HG02623 (cell line): ENCODE measurements at regions not wholly inside any gene's neighbourhood (a gene's known extent, or its start where the extent isn't known, plus 50 kb on each side); places are given as distances from the start of the nearest gene placed in this dataset.
"Not testable (repeated sequence)": the region's sequence is repeated elsewhere in the genome, so short reads cannot be mapped to it uniquely, and the experiment has no call there.

Source experiments
- ATAC-seq: cut with Tn5 transposase; IDR thresholded peaks from one replicate; pipeline ENCODE4 v1.9.1; 2021; ENCODE audit warnings: moderate library complexity; ENCODE audit not compliant: unreplicated experiment

DNA sequence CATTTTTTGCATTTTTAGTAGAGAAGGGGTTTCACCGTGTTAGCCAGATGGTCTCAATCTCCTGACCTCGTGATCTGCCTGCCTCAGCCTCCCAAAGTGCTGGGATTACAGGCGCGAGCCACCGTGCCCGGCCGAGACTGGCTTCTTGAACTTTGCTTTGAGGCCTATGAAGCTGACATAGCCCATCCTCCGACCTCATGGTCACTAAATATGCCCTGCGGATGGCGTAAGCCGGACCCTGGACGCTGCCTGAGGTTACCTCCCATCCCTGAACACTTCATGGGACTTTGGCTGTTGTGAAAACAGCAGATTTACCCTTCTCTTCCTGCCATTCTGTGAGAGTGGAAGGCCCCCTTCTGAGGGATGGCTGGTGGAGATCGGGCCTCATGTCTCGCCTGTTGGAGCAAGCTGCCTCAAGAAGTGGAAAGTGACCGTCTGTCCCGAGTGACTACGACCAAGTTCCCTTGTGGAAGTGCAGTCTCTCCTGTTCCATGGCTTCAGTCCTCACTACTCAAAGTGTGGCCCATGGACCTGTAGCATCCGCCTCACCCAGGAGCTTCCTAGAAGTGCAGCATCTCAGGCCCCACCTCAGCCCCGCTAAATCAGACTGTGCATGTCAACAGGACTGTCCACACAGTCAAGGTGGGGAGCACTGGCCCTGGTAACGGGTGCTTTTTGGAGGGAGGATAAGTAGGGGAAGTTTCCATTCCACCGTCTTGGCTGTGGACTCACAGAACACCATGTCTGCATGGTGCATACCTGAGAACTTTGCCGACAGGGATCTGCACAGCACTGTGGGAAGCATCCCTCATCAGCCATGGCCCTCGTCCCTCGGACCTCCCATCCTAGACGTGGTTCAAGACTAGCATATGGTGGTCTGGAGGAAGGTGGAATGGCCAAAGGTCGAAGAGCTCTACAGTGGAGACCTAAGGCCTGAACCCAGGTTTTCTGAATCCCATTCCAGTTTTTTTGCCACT lies 210.5 kb upstream of the SHH start:
- ATAC-seq = no peak

DNA sequence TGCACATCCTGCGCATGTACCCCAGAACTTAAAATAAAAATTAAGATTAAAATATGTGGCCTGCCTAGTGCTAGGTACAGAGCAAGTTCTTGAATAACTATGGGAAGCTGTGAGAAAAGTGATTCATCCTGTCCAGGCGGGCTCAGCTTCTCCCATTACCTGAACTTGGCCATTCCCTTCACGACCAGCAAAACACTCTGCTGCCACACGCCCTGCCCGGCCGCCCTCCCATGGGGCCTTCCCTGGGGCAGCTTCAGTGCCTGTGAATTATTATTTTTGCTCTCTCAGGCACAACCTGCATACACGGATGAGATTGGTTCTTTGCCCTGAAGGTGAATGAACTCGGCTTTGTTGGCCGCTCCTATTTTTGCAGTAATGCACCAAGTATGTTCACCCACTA lies 209.2 kb upstream of the SHH start:
- ATAC-seq = no peak

DNA sequence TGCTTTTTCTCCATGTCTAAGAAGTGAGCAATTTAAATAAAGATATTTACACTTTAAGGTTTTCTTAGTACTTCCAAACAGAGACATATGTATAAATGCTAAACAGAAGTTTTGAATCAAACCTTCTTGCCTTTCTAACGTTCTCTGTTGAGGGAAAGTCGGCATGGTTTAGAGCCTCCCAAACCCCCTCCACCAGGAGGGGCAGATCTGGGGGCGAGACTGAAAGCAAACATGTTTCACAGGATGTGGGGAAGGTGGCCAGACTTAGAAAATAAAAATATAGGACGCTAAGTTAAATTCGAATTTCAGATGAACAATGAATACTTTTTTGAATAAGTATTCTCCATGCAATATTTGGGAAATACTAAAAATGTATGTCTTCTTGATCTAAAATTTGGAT lies 208.3 kb upstream of the SHH start:
- no peak for ATAC-seq

DNA sequence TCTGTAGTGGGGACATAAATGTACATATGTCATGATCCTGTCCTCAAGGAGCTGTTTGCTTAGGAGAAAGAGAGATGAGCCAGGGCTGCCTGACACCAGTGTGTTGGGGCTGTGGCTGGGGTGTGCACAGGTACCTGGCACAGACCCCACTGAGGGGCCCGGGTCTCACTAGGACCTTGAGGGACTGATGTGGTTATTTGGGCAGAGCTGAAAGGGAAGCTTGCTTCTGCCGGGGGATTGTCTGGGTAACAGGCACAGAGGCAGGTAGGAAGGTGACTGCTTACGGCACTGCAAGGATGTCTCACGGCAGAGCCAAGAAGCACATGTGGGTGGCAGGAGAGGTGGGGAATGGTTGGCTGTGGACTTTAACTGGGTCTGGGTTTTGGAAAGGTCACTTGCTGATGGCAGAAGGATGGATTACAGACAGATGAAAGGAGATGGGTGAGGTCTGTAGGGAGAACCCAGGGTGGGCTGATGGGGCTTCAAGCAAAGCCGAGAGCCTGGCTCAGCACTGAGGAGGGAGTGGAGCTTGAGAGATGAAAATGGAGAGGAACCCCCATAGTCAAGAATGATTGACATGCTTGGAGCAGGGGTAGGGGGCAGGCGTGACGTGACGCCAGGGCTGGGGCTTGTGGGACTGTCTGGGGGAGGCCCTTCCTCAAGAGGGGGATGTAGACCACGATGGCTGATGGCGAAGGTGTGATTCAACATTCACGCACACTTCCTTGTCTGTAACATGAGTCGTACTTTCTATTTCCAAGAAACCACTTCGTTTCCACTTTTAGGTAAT lies 207.7 kb upstream of the SHH start:
- ATAC-seq = no peak

DNA sequence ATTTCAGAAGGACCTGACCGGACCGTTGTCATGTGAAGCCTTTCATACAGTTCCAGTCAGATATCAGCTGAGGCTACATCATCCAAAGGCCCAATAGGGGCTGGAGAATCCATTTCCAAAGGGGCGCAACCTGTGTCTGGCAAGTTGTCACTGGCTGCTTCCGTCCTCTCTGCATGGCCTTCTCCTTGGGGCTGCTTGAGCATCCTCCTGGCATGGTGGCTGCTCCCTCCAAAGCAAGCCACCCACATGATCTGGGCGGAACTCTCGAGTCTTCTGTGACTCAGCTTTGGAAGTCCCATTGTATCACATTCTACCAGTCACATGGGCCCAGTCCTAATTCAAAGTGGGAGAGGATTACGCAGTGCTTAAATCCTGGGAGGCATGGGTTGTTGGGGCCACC lies 207.0 kb upstream of the SHH start:
- no peak for ATAC-seq

DNA sequence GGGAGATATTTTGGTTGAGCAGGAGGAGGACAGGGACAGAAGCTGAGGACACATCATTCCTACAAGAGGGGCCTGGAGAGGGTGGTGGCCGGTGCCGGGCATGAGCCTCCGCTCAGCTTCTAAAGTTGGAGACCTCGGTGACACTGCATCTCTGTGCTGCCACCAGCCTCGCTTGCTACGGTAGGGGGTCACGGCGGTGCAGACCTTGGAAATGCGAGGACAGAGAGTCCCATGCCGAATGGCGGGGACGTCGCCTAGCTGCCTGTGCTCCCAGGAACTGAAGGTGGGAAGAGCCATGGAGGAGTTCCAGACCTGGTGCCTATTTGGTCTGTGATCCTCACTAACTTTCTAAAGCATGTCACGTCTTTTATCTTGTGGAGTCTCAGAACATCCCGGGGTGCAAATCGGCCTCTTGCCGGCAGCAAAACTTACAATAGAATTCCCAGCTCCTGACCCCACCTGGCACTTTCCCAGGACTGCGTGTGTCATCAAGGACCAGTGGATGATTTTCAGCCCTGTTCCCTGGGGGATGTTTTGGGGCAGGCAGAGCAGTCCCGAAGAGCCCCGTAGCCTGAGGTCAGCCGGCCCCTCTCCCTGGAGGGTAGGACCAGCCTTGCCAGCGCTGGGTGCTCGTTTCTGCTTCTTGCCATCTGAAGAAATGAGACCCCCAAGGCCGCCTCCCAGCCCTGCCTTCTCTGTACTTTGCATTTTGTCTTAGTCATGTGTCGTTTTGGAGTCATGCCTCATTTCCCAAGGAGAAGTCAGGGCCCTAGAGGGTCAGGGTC lies 205.8 kb upstream of the SHH start:
- no peak for ATAC-seq

DNA sequence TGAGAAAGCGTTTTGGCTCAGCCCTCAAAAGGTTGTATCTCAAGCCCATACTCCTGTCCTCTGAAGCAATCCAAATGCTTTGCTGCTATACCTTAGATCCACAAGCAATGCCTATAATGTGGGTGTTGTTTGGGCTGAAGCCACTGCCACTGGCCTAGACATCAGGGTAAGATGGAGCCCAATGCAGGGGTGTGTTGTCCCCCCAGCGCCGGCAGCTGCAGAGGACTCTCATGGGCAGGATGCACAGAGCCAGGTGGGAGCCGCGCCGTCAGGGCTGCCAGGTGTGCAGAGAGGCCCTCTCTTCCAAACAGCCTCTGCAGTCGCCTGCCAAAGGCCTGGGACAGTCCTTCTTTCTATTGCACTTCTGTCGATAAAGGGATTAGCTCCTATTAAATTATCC lies 205.2 kb upstream of the SHH start:
- no peak for ATAC-seq

DNA sequence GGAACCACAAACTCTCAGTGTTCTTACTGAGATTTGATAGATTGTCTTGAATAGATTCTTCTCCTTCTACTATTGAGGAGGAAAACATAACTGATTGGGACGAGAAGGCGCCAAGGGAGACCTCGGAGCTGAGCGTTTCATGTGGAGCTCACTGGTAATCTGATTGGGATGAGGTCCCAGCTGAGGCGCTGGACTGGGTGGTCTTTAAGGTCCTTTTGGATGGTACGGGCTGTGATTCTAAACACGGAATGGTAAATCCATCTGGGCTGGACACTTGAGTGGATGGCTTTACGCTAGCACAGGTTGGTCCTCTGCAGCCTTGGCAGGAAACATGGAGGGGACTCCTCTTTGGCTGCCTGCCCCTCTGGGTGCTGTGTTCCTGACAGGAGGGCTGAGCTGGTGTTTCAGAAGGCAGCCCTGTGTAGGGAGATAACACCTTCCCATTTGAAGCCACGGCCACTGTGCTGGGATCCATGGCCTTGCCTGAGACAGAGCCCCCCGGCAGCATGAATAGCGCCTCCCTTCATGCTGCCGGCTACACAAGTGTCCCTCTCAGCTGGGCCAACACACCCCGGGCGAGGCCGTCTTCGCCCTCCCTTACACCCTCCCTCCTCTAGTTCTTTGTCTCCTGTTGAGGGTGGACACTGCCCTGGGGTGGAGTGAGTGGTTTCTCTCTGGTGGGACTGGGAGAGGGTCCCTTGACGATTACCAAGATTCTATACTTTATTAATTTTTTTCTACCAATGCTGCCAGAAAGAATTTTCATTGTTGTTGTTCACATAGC lies 203.2 kb upstream of the SHH start:
- no peak for ATAC-seq

DNA sequence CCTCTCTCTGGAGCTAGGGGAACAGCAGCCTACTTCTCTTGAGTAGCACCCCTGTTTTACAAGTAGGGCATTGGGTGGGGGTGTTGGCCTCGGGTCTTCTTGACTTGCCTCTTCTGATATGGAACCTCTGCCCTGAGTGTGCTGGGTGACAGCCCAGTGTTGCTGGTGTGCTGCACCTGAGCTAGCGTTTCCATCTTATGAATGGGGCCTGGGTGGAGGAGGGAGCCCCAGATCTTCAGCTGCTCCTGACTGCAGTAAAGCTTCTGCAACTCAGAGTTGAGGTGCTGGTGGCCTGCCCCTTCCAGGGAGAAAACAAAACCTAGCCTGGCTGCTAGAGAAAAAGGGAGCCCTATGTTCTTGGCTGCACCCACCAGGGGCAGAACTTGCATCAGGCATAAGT lies 202.5 kb upstream of the SHH start:
- ATAC-seq = no peak

DNA sequence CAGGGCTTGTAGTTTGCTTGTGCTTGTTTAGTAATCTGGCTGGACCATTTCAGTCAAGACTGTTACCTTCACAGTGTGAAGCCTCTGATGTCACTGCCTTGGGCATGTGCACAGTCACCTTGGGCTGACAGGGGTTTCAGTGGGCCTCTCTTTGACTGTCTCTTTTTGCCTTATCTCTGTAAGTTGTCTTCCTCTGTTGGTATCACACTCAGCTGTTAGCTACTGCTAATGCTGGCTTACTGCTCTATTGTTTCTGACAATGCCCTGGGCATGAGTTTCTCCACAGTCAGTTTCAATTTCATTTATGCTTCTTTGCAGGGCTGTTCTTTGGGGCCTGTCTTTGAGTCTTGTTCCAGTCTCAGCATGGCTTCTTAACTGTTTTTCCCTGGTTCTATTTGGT lies 201.9 kb upstream of the SHH start:
- ATAC-seq = no peak

DNA sequence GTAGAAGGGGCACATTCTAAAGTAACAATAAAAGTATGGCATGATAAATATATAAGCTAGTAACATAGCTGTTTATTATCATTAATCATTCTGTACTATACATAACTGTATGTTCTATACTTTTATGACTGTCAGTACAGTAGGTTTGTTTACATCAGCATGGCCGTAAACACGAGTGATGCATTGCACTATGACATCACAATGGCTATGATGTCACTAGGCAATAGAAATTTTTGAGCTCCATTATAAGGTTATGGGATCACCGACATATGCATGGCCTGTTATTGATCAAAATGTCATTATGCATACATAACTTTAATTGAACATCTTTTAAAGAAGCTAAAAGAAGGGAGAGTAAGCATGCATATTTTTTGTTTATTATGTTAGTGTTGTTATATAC lies 200.1 kb upstream of the SHH start:
- no peak for ATAC-seq

DNA sequence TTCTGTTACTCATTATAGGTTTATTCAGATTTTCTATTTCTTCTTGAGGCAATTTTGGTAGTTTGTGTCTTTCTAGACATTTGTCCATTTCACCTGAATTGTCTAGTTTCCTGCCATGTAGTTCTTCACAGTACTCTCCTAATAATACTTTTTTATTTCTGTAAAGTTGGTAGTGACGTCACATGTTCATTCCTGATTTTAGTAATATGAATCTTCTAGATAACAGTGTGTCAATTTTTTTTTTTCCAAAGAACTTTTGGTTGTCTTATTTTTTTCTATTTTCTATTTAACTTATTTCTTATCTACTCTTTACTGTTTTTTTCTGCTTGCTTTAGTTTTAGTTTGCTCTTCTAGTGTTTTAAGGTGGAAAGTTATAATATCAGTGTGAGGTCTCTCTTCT lies 197.3 kb upstream of the SHH start:
- ATAC-seq = no peak

DNA sequence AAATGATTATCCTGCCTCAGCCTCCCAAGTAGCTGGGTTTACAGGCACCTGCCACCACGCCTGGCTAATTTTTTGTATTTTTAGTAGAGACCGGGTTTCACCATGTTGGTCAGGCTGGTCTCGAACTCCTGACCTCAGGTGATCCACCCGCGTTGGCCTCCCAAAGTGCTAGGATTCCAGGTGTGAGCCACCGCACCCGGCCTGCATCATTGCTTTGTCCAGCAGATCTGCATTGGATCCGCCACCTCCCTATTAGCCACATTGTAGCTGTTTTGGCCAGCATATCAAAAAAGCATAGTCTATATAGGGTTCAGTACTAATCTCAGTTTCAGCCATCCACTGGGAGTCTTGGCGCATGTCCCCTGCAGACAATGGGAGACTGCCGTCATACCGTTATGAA lies 194.6 kb upstream of the SHH start:
- ATAC-seq = not testable (repeated sequence)

DNA sequence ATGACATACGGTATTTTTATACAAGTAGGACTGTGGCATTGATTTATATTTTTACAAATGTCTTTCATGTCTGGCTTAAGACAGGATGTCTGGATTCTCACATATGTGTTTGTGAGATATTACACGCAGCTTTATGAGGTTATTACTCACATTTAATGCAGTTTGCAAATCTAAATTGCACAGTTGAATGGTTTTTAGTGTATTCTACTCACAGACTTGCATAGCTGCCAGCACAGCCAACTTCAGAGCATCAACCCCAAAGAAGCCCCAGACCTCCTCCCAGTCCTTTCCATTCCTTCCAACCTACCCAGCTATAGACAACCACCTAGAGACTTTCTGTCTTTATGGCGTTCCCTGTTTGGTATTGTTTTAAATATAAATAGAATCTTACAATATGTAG lies 193.8 kb upstream of the SHH start:
- ATAC-seq = no peak

DNA sequence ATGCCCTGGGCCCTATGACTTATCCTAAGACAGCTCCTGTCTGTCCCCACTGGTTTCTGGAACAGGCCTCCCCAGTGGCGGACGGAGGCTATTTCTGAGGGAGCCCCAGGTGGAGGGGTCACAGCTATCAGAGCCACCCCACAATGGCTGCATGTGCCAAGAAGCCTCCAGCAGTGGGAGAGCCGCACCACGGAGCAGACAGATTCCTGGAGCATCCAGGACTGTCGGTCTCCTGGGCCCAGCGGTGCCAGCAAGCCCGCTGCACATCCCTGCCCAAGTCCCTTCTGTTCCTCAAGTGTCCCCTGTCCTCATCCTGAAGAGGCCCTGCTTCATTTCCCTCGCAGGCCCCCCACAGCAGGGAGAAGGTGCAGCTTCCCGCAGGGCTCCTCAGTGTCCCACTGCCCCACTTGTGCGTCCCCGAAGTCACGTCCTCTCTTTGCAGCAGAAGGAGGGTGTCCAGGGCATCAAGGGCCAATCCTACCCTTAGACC lies 193.0 kb upstream of the SHH start:
- no peak for ATAC-seq

DNA sequence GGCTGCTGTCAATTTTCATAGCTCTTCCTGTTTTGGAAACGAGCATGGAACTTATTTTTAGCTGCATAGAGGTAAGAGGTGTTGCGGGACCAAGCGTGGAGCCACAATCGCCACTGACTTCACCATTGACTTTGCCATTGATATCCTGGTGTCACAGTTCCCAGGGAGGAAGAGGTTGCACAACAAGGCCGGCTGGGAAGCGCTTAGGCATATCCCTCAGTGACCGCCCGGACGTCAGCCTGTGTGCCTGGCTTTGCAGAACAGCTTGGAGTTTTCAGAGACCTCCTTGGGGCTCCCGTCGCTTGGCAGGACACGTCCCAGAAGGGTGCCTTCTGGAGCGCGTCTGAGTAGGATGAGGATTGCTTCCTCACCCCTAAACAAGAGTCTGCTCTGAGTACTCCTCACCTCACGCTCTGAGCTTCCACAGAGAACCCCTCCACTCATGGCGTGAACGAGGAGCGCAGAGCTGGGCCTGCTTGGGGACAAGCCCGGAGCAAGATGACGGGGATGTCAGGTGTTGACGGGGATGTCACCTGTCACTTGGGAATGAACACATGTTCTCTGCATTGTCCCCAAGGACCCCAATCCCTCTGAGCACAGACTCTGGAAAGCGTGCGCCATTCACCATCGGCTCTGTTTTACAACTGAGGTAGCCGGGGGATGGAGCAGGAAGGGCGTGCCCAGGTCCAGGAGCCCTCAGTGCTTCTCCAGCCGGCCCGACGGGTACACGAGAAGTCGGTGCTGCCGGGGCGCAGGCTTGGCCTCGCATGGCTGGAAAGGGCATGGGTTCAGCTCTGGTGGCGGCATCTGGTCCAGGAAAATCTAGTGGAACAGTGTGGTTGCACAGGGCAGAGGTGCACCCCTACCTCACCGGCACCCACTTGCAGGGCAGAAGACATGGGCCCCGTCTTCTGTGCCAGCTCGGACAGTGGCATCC lies 192.3 kb upstream of the SHH start:
- no peak for ATAC-seq

DNA sequence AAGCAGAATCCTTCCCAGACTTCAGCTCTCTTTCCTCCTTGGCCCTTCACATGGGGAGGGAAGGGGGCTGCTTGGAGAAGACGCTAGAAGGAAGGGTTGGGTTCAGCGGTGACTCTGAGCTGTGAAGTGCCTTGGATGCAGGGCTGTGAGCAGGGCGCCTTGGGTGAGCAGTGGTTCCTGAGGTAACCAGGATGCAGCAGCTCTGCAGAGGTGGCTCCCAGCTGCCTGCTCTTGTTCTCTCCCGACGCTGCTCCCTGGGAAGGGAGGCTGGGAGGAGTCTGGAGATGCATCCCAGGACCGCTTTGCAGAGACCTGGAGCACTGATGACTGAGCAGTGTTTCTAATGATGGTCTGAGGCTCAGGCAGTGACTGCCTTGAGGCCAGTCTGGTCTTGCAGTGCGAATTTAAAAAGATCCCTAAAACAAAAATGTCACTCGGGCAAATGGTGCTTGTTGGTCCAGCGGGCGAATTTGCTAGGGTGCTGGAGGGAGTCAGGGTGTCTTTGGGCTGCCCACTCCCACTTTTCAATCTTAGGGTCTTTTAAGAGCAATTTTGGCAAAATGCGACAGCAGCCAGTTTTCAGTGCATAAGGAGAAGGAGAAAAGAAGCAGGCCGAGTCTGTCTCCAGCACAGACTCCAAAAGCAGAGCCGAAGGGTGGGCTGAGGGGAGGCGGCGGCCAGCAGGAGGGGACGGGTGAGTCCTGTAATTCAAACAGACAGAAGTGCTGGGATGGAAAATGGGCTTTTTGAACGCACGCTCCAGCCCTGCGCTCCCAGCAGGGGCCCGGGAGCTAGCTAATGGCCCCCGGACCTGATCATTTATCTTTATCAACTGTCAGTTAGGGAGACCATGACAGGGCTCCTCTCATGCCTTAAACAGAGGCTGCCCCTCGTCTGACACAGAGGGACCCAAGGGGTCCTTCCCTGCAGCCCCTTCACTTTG lies 191.2 kb upstream of the SHH start:
- no peak for ATAC-seq

DNA sequence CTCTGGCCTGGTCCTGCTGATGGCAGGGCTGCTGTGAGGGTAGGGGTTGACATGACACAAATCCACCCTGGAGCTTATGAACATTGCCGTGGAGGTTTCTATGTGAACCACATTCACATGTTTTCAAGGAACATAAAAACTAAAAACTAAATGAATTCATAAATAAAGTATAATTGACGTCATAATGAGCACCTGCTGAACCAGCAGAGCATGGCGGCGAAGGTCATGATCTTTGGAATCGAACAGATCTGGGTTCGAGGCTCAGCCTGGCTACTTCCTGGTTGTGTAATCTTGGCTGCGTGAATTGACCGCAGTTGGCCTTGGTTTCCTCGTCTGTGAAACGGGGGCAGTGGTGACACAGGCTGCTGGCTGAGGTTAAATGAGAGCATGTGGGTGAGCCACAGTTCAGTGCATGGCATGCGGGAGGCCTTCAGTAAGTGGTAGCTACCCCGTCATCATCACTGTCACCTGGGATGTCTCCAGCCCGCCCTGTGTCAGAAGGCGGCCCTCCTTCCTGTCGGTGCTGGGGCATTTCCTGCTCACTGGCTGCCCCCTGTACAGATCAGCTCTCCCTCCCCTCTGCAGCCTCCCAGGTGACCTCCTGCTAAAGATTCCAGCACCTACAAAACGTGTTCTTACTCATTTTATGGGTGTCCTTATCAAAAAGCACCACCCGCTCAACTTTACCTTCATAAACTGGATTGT lies 190.3 kb upstream of the SHH start:
- no peak for ATAC-seq
